ENCODE measurements at regions not wholly inside any gene's neighbourhood (a gene's known extent, or its start where the extent isn't known, plus 50 kb on each side); places are given as distances from the start of the nearest gene placed in this dataset.

DNA sequence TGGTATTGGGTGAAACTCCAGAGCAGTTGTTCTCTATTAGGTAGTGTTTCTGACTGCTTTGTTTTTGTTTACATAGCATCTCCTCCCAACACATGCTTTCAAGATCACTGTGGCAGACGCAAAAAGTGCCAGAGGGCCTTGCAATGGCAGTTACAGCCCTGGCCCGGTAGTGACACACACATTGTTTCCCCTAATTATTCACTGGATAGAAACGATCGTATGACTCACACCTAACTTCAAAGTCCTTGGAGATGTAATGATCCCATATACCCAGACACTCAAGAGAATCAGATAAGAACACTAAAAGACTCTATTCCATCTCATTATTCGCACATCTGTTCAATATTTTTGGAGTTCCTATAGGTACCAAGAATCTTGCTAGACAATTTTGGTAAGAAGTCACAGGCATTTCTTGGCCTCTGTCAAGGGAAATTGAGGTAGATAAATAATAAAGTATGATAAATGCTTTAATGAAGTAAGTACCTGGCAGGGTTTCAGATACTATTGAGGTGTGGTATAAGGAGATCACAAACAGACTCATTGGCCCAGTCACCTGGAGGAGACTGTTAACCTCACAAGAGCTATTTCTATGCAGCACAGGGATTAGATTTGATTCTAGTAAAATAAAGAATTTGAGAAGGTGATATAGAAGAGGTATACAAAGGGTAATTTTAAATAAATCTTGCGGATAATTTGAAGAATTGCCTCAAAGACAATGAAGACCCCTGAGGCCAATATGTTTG is 485.3 kb downstream of the SLITRK6 start:
- TF ChIP-seq POLR2A (IDR thresholded peaks at IDR 0.05; ENCODE audit: low read length) = no peak
- TF ChIP-seq GATA1 (IDR thresholded peaks at IDR 0.05; ENCODE audit: low read depth, low read length) = no peak
- peak in 1 of 2 experiments; percentile 33 for DNase-seq

DNA sequence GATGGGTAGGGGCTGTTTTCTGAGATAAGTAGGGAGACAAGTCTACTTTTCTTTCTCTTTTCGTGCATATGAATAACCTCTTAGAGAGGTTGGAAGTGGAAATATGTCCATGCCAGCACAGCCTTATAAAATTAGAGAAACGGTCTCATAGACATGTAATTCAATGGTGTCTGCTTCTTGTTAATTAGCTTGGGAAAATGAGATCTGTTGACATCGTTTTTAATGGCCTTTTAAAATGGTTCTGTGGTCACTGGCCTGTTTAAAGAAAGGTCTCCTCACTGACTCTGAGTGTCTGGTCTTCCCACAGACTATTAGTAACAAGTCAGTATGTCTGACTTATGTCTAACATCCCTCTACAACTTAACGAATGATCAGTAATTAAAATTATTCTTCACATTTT is 487.1 kb downstream of the SLITRK6 start:
- TF ChIP-seq POLR2A (IDR thresholded peaks at IDR 0.05; ENCODE audit: low read length) (no peak), GATA1 (IDR thresholded peaks at IDR 0.05; ENCODE audit: low read depth, low read length) (no peak)
- peak; percentile 16 to 69 for DNase-seq

DNA sequence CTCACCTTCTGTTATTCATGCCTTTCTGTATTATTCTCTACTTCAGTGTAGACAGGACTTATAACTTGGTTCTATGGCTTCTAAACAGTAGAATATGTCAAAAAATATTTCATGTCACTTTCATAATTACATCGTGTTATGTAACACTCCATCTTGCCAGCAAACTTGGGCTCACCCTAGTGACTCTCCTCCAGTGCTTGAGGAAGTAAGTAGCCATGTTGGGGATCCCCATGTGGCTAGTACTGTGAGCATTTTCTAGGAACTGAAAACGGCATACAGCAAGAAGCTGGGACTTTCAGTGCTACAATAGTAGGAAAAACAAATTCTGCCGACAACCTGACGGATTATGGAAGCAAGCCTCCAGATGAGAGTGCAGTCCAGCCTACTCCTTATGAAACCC is 495.6 kb downstream of the SLITRK6 start:
- TF ChIP-seq GATA1 (IDR thresholded peaks at IDR 0.05; ENCODE audit: low read depth, low read length) = no peak
- TF ChIP-seq POLR2A (IDR thresholded peaks at IDR 0.05; ENCODE audit: low read length) = no peak
- no peak for DNase-seq

DNA sequence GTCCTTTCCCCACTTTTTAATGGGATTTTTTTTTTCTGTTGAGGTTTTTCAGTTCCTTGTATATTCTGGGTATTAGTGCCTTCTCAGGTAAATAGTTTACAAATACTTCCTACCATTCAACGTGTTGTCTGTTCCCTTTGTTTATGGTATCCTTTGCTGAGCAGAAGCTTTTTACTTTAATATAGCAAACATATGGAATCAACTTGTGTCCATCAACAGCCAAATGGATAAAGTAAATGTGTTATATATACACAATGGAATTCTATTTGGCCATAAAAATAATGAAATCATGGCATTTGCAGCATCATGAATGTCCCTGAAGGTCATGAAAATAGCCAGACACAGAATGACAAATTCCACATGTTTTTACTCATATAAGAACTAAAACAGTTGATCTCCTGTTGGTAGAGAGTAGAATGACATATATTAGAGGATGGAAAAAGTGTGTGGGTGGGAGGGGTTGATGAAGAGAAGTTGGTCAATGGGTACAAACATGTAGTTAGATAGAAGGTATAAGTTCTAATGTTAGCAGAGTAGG is 500.8 kb downstream of the SLITRK6 start:
- DNase-seq = no peak
- TF ChIP-seq GATA1 (IDR thresholded peaks at IDR 0.05; ENCODE audit: low read depth, low read length) (no peak), POLR2A (IDR thresholded peaks at IDR 0.05; ENCODE audit: low read length) (no peak)

DNA sequence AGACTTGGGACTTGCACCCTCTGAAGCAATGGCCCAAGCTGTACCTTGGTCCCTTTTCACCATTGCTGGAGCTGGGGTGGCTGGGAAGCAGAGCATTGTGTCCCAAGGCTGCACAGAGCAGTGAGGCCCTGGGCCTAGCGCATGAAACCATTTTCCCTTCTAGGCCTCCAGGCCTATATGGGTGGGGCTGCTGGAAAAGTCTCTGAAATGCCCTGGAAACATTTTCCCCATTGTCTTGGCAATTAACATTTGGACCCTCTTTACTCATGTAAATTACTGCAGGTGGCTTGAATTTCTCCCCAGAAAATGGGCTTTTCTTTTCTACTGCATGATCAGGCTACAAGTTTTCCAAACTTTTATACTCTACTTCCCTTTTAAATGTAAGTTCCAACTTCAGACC is 510.5 kb downstream of the SLITRK6 start:
- no peak for DNase-seq
- no peak for TF ChIP-seq POLR2A (IDR thresholded peaks at IDR 0.05; ENCODE audit: low read length)
- no peak for TF ChIP-seq GATA1 (IDR thresholded peaks at IDR 0.05; ENCODE audit: low read depth, low read length)

DNA sequence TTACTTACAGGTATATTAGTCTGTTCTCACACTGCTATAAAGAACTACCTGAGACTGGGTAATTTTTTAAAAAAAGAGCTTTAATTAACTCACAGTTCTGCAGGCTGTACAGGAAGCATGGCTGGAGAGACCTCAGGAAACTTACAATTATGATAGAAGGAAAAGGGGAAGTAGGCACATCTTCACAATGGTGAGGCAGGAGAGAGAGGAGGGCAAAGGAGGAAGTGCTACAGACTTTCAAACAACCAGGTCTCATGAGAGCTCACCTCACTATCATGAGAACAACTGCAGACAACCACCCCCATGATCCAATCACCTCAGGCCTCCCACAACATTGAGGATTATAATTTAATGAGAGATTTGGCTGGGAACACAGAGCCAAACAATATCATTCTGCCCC is 511.7 kb downstream of the SLITRK6 start:
- no peak for TF ChIP-seq GATA1 (IDR thresholded peaks at IDR 0.05; ENCODE audit: low read depth, low read length)
- TF ChIP-seq POLR2A (IDR thresholded peaks at IDR 0.05; ENCODE audit: low read length) = no peak
- no peak for DNase-seq

DNA sequence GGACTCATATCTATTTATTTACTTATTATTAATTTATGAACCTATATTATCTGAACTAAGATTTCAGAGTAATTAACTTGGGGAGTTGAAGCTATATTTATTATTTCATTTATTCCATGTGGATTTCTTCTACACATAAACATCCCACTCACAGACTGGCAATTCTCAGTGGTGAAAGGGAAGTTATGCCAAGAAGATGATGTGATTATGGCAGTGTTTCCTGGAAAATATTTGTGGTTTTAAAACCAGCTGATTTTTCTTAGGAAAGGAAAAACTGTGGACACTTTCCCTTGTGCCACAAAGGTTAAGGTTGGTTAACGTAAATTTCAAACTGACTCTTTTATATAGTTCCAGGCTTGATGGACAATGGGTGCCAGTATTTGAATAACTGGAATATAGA is 513.1 kb downstream of the SLITRK6 start:
- TF ChIP-seq POLR2A (IDR thresholded peaks at IDR 0.05; ENCODE audit: low read length) = no peak
- TF ChIP-seq GATA1 (IDR thresholded peaks at IDR 0.05; ENCODE audit: low read depth, low read length) = no peak
- DNase-seq = no peak

DNA sequence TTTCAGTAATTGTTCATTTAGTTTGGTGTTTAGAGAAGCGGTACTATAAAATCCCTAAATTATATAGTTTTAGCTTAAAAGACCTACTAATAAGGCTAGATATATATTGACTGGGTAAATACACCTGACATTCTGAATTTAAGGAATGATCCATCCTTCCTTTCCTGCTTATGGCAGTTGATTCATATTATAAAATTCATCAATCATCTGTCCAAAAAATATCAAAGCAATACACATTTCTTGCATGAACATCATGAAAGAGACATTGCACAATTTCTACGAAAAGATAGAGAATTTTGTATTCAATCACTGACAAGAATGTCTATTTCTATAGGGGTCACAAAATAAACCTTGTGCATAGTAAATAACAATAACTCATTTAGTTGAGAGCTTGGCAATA is 514.9 kb downstream of the SLITRK6 start:
- DNase-seq = no peak
- TF ChIP-seq POLR2A (IDR thresholded peaks at IDR 0.05; ENCODE audit: low read length) (no peak), GATA1 (IDR thresholded peaks at IDR 0.05; ENCODE audit: low read depth, low read length) (no peak)

DNA sequence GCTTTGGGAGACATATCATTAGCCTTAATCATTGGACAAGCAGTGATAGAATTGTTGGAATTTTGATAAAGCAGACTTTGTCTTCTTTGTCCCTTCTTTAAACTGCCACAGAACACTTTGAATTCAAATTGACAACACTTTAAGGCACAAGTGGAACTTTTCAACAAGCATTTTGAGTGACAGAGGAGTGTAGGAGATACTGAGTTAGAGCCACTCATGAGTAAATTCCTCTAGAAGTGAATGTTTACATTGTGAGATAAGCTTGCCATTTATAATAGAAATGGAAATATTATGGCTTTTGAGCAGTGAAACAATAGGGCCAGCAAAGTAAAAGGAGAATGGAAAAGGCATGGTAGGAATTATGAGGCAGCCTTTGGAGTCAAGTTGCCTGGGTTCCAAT is 515.8 kb downstream of the SLITRK6 start:
- no peak for TF ChIP-seq POLR2A (IDR thresholded peaks at IDR 0.05; ENCODE audit: low read length)
- no peak for TF ChIP-seq GATA1 (IDR thresholded peaks at IDR 0.05; ENCODE audit: low read depth, low read length)
- no peak for DNase-seq

DNA sequence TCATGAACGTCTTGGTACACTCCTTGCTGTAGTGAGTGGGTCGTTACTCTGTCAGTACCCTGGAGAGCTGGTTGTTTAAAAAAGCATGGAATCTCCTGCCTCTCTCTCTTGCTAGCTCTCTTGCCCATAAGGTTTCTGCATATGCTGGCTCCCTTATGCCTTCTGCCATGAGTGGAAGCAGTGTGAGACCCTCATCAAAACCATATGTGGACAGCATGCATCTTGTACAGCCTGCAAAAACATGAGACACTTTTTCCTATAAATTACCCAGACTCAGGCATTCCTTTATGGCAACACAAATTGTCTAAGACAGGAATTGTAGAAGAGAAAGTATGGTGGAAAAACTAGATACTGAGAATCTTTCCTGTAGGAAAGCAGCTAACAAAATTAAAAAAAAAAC is 516.3 kb downstream of the SLITRK6 start:
- TF ChIP-seq GATA1 (IDR thresholded peaks at IDR 0.05; ENCODE audit: low read depth, low read length) = no peak
- no peak for TF ChIP-seq POLR2A (IDR thresholded peaks at IDR 0.05; ENCODE audit: low read length)
- DNase-seq = no peak

DNA sequence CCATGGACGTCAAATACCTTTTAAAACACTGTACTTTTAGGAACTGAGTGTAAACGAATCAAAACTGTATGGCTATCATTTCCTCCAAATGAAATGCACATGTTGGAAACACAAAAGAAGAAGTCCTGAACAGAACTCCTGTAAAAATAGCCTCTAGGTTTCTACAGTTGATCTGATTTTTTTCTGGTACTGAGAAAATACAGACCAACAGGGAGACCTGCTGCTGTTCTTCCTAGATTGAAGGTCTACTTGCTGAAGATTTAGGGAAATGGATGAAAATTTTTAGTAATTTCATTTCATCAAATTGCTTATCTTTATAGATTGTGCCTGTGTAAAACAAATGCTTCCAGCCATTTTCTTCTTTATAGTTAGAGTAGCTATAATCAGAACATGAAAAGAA is 520.4 kb downstream of the SLITRK6 start:
- DNase-seq = no peak
- TF ChIP-seq GATA1 (IDR thresholded peaks at IDR 0.05; ENCODE audit: low read depth, low read length) (no peak), POLR2A (IDR thresholded peaks at IDR 0.05; ENCODE audit: low read length) (no peak)

DNA sequence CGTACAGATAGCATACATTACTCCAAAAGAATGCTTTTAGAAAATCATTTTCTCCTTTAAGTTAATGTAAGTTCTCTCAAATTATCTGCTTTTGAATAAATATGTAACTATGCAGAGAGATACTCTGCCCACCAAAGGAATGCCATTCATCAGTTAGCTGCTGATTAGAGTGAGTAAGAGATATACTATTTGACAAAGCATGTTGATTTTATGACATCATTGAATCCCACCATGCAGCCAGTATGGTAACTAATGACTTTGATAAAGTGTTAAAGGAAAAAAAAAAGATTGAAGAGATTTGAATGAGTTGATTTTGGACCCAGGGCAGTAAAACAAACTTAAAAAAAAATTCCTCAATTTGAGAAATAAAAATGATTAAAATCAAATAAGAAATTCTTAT is 521.5 kb downstream of the SLITRK6 start:
- TF ChIP-seq GATA1 (IDR thresholded peaks at IDR 0.05; ENCODE audit: low read depth, low read length) (no peak), POLR2A (IDR thresholded peaks at IDR 0.05; ENCODE audit: low read length) (no peak)
- DNase-seq = peak in 1 of 2 experiments; percentile 21

DNA sequence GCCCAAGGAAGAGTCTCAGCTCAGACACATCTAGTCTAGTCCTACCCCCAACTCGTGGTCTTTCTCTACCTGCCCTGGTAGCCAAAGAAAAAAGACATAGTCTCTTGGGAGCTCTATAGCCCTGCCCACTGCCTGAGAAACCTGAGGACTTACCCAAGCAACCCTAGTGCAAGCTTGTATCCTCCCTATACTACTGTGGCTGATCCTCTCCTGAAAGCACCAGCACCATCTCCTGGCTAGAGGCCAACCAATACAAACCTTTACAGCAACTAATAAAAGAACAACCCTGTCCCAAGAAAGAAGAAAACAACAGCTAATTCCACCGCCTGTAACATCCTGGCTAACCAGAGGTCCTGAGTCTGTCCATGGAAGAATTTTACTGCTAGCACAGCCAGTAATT is 532.4 kb downstream of the SLITRK6 start:
- TF ChIP-seq POLR2A (IDR thresholded peaks at IDR 0.05; ENCODE audit: low read length) (no peak), GATA1 (IDR thresholded peaks at IDR 0.05; ENCODE audit: low read depth, low read length) (no peak)
- DNase-seq = no peak

DNA sequence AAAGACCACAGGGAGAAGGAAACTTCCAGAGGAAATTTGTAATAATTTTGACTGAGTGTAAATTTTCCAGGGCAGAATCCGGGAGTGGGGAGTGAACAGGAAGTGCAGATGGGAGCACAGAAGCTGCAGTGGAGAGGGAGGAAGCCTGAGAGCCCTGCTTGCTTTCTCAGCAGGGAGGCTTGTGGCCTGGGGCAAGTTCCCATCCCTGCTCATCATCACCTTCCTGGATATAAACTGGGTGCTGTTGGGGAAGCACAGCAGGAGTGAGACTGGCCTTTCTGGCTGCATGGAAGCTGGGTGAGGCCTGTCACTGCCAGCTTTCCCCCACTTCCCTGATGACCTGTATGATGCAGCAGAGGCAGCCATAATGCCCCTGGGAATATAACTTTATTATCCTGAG is 532.9 kb downstream of the SLITRK6 start:
- DNase-seq = no peak
- TF ChIP-seq POLR2A (IDR thresholded peaks at IDR 0.05; ENCODE audit: low read length) = no peak
- no peak for TF ChIP-seq GATA1 (IDR thresholded peaks at IDR 0.05; ENCODE audit: low read depth, low read length)

DNA sequence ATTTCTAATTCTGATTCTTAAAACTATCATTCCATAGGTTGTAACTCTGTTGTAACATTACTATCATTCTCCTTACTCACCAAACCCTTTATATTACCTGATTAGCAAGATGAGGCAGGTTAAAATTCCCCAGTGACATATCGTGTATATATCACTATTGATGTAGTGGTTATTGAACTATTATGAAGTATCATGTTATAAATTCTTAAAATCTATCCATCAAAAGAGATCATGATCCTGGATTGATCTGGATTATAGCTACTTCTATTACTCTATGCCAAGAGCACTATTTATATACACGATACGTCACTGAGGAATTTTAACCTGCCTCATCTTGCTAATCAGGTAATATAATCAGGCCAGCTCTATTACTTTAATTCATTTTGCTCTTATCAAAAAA is 533.9 kb downstream of the SLITRK6 start:
- TF ChIP-seq POLR2A (IDR thresholded peaks at IDR 0.05; ENCODE audit: low read length) (no peak), GATA1 (IDR thresholded peaks at IDR 0.05; ENCODE audit: low read depth, low read length) (no peak)
- no peak for DNase-seq

Data from erythroblast (primary cell).